Fibroblast of the aortic adventitia (primary cell): ENCODE measurements at regions not wholly inside any gene's neighbourhood (a gene's known extent, or its start where the extent isn't known, plus 50 kb on each side); places are given as distances from the start of the nearest gene placed in this dataset.

Experiments used
- DNase-seq: peaks from one replicate; pipeline ENCODE4 v3.0.0-alpha.2; 2010; ENCODE audit warnings: low read depth
- H3K4me3 ChIP-seq: 2 replicates; pipeline ENCODE4 v1.5.1; 2011; ENCODE audit warnings: low read depth, mild to moderate bottlenecking, control low read depth, low read length, moderate library complexity
- CTCF ChIP-seq: IDR thresholded peaks from 2 replicates; pipeline ENCODE4 v1.5.1; 2011; ENCODE audit warnings: mild to moderate bottlenecking, low read length, control low read depth, inconsistent platforms; ENCODE audit not compliant: insufficient read depth

- no peak for TF ChIP-seq CTCF
- no peak overlapping the region for H3K4me3 ChIP-seq
- DNase-seq: no peak
These were observed 149.2 kb upstream of the ASIC2 start for GRCh38 chr17:33442320-33442719.

- no peak for TF ChIP-seq CTCF
- no peak overlapping the region for H3K4me3 ChIP-seq
- no peak for DNase-seq
These were observed 151.6 kb upstream of the ASIC2 start for GRCh38 chr17:33444731-33445130.

GRCh38 chr17:33447090-33447489, 154.0 kb upstream of the ASIC2 start:
- no peak for DNase-seq
- H3K4me3 ChIP-seq: no peak overlapping the region
- no peak for TF ChIP-seq CTCF

GRCh38 chr17:33451221-33451620, 158.1 kb upstream of the ASIC2 start:
- TF ChIP-seq CTCF: no peak
- H3K4me3 ChIP-seq: no peak overlapping the region
- no peak for DNase-seq

GRCh38 chr17:33457477-33457876, 164.4 kb upstream of the ASIC2 start:
- no peak for TF ChIP-seq CTCF
- no peak overlapping the region for H3K4me3 ChIP-seq
- DNase-seq: no peak

GRCh38 chr17:33459078-33459940, 166.2 kb upstream of the ASIC2 start:
- DNase-seq: no peak
- H3K4me3 ChIP-seq: no peak overlapping the region
- TF ChIP-seq CTCF: no peak
